NT2/D1 (cell line): ENCODE measurements at regions not wholly inside any gene's neighbourhood (a gene's known extent, or its start where the extent isn't known, plus 50 kb on each side); places are given as distances from the start of the nearest gene placed in this dataset.
"Not testable (repeated sequence)": the region's sequence is repeated elsewhere in the genome, so short reads cannot be mapped to it uniquely, and the experiment has no call there.

Experiments used
- SUZ12 ChIP-seq: IDR thresholded peaks from 2 replicates; pipeline ENCODE4 v1.6.1; 2011; ENCODE audit not compliant: insufficient read length, insufficient read depth; ENCODE audit errors: extremely low read depth
- YY1 ChIP-seq: IDR thresholded peaks from 2 replicates; pipeline ENCODE4 v1.6.1; 2011; ENCODE audit not compliant: insufficient read length, insufficient read depth
- ZNF274 ChIP-seq: IDR thresholded peaks from 2 replicates; pipeline ENCODE4 v1.6.1; 2011; ENCODE audit warnings: mild to moderate bottlenecking, low read depth, low read length

- not testable (repeated sequence) for TF ChIP-seq SUZ12, YY1, ZNF274
Measured at GRCh38 chr7:24117903-24118499, 166.0 kb upstream of the NPY start.
